Vagina (tissue), 2 donors: ENCODE measurements at regions not wholly inside any gene's neighbourhood (a gene's known extent, or its start where the extent isn't known, plus 50 kb on each side); places are given as distances from the start of the nearest gene placed in this dataset.

Source experiments
- DNase-seq, 2 donors: peaks; one replicate each; pipeline ENCODE4 v3.0.0-alpha.2; 2017; ENCODE audit errors: extremely low spot score in 2 of 2
- H3K27ac ChIP-seq: fragments of 200-600 bp; sonication (generic); one replicate; pipeline ENCODE4 v1.5.1; 2019
- H3K27me3 ChIP-seq: fragments of 200-600 bp; sonication (generic); one replicate; pipeline ENCODE4 v1.5.1; 2019
- H3K36me3 ChIP-seq, 2 donors: fragments of 200-600 bp; sonication (generic); one replicate each; pipeline ENCODE4 v1.5.1; 2017 to 2019
- H3K4me1 ChIP-seq: fragments of 200-600 bp; sonication (generic); one replicate; pipeline ENCODE4 v1.5.1; 2019
- H3K4me3 ChIP-seq, 2 donors: fragments of 200-600 bp; sonication (generic); 1 replicate in 1 of 2; 2 replicates in 1 of 2; pipeline ENCODE4 v1.5.1; 2016 to 2019
- H3K9me3 ChIP-seq: fragments of 200-600 bp; sonication (generic); one replicate; pipeline ENCODE4 v1.5.1; 2019
- POLR2A ChIP-seq, 2 donors: fragments of 450-650 bp; IDR thresholded peaks; one replicate each; pipeline ENCODE4 v1.6.1; 2017; ENCODE audit warnings: antibody characterized with exemption in 2 of 2, mild to moderate bottlenecking in 2 of 2, moderate library complexity in 2 of 2
- POLR2AphosphoS5 ChIP-seq, 2 donors: sonication (generic); formaldehyde crosslinking; IDR thresholded peaks; one replicate each; pipeline ENCODE4 v1.9.0; 2017; ENCODE audit warnings: antibody characterized with exemption in 2 of 2, mild to moderate bottlenecking in 2 of 2, low read depth in 1 of 2; ENCODE audit not compliant: insufficient read depth in 1 of 2
- intact Hi-C: fragments of 100-400 bp; cut with DNase I; formaldehyde crosslinking; loops from one replicate; pipeline ENCODE4 v1.15.1; 2023
- TF ChIP-seq, protein P1 (sequence below), 3 experiments: fragments of 450-650 bp in 2 of 3; fragments of 200-600 bp in 1 of 3; sonication (generic) in 1 of 3; IDR thresholded peaks; one replicate each; pipeline ENCODE4 v1.5.1; 2017 to 2019; ENCODE audit warnings: antibody characterized with exemption in 3 of 3, mild to moderate bottlenecking in 2 of 3, moderate library complexity in 2 of 3

DNA sequence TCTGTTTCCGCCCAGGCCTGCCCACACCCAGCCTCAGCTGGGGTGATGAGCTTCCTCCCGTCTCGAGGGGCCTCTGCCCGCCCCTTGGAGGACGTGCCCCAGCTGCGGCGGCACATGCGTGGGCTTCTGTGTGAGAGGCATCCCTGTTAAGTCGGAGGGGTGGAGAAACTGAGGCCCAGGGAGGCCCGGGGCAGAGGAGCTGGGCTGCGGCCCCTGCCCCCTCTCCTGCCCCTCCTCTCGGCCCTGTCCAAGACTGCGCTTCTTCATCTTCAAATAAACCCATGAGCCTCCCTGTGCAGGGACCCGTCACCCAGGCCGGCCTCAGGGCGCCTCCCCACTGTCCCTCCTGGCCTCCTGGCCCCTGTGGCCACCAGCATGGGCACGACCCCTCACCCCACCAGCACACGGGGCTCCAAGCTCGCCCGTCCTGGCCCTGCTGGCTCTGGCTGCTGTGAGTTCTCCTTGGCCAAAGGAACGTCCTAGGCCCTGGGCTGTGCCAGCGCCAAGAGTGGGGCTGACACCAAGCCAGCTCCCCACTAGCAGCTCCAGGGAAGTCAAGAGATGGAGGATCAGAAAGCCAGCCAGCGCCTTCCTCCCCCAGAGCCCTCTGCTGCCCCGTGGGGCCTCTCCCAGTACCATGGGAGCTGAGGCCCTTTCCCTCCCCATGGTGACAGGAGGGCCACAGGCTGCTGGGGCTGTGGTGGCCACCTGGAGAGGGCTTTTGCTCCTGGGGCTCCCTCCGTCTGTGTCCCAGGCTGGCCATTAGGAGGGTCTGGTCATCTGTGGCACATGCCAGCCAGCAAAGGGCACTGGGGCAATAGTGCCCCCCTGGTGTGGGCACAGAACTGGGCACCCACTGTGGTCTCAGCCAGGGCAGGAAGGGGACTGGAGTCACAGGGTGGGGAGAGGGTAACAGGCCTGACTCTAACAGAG, 180.4 kb downstream of the KIF26A start:
- intact Hi-C loops, result no loop called here
- Histone ChIP-seq H3K9me3 (no peaks in the 10 kb centered on the region), H3K27ac (no peak overlapping the region), H3K27me3 (no peaks in the 10 kb centered on the region), H3K4me3 (no peak overlapping the region), H3K36me3 (no peaks in the 10 kb centered on the region), H3K4me1 (no peaks in the 10 kb centered on the region)
- no peak for TF ChIP-seq POLR2AphosphoS5 (IDR thresholded peaks at IDR 0.05; ENCODE audit: insufficient read depth in 1 of 2, low read depth in 1 of 2)
- TF ChIP-seq POLR2A (IDR thresholded peaks at IDR 0.05), result no peak
- TF ChIP-seq, protein P1, sequence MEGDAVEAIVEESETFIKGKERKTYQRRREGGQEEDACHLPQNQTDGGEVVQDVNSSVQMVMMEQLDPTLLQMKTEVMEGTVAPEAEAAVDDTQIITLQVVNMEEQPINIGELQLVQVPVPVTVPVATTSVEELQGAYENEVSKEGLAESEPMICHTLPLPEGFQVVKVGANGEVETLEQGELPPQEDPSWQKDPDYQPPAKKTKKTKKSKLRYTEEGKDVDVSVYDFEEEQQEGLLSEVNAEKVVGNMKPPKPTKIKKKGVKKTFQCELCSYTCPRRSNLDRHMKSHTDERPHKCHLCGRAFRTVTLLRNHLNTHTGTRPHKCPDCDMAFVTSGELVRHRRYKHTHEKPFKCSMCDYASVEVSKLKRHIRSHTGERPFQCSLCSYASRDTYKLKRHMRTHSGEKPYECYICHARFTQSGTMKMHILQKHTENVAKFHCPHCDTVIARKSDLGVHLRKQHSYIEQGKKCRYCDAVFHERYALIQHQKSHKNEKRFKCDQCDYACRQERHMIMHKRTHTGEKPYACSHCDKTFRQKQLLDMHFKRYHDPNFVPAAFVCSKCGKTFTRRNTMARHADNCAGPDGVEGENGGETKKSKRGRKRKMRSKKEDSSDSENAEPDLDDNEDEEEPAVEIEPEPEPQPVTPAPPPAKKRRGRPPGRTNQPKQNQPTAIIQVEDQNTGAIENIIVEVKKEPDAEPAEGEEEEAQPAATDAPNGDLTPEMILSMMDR (IDR thresholded peaks at IDR 0.05), result no peak
- no peak for DNase-seq

DNA sequence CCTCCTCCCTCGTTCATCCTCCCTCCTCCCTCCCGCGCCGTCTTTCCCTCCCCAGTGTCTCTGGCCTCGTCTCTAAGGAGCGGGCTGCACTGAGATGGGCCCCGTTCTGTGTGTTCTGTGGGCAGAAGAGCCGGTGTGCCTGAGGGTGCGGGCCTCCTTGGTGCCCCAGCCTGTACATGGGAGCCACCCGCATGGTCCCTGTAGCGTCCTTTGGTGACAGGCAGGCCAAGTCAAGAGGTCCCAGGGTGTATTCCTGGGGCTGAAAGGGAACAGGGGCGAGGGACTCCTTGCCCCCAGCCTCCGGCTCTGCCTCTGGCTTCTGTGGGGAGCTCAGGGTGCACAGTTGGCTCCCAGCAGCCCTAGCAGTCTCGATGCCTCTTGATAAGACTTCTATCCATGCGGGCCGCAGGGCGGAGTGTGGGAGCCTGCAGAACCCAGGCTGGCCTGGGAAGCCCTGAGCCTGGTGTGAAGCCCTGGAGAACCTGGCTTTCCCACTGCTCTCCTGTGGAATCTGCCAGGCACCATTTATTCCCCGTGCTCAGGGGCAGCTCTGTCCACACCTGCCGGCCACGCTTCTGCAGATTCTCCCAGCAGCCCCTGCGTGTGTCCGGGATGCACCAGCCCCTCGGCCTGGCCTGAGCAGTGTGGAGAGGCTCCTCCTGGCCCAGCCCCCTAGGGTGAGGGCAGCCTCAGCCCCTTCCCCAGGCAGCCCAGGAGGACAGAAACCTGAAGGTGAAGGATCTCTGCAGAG, 181.3 kb downstream of the KIF26A start:
- H3K27ac ChIP-seq, result no peak overlapping the region

DNA sequence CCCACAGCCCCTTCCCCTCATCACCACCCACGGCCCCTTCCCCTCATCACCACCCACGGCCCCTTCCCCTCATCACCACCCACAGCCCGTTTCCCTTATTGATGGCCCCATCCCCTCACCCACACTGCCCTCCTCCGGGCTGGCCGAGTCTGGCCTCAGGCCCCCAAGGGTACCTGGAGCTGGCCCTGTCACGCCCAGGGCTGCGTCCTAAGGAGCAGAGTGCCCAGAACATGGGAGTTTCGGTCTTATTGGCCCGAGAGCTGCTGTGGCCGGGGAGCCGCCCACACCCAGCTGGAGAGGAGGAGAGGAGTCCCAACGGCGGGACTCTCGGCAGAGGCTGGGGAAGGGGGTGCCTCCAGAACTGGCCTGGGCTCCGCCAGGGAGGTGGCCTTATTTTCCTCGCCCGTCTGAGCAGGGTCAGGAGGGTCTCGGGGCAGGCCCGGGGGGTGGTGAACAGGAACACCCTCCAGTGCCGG, 182.3 kb downstream of the KIF26A start:
- intact Hi-C loops, result no loop called here
- DNase-seq, result no peak
- TF ChIP-seq POLR2AphosphoS5 (IDR thresholded peaks at IDR 0.05; ENCODE audit: insufficient read depth in 1 of 2, low read depth in 1 of 2) (no peak), POLR2A (IDR thresholded peaks at IDR 0.05) (no peak)
- TF ChIP-seq, protein P1 (IDR thresholded peaks at IDR 0.05), result no peak

More for the DNA sequence above, 181.3 kb downstream of the KIF26A start:
- Histone ChIP-seq H3K4me1 (no peaks in the 10 kb centered on the region), H3K36me3 (no peaks in the 10 kb centered on the region), H3K9me3 (no peaks in the 10 kb centered on the region), H3K4me3 (no peak overlapping the region), H3K27me3 (no peaks in the 10 kb centered on the region)
- intact Hi-C loops, result no loop called here
- no peak for TF ChIP-seq POLR2AphosphoS5 (IDR thresholded peaks at IDR 0.05; ENCODE audit: insufficient read depth in 1 of 2, low read depth in 1 of 2)
- TF ChIP-seq, protein P1 (IDR thresholded peaks at IDR 0.05), result no peak
- TF ChIP-seq POLR2A (IDR thresholded peaks at IDR 0.05), result no peak
- no peak for DNase-seq

DNA sequence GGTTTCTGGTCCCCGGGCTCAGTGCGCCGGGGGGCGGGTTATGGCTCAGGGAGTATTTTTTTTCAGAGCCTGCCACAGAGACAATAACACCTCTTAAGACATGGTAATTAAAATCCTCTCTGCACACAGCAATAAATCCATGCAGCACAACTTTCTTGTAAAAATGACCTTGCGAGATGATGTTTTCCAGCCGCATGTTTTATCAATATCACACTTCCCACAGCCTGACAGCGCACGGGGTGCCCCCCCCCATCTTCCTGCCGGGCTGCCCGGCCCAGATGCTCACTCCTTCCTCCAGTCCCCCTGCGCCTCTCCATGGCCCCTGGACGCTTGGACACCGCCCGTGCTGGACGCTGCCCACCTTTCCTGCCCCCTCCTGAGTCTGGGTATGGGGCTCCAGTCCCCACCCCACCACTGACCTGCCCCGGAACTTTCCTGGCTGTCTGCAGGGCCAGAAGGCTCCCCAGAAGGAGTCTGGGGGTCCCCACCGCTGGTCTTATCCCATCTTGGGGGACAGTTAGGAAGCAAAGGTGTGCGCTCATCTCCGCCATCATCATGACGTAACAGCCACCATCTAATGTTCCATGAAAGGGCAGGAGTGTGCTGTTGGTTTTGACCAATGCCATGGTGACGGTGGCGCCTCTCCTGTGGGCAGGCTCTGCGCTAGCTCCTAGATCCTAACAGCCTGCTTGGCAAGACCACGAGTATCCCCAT, 182.9 kb downstream of the KIF26A start:
- H3K27ac ChIP-seq, result no peak overlapping the region
- TF ChIP-seq POLR2A (IDR thresholded peaks at IDR 0.05) (no peak), POLR2AphosphoS5 (IDR thresholded peaks at IDR 0.05; ENCODE audit: insufficient read depth in 1 of 2, low read depth in 1 of 2) (no peak)
- TF ChIP-seq, protein P1 (IDR thresholded peaks at IDR 0.05), result no peak
- no peak overlapping the region for H3K4me3 ChIP-seq
- no peaks in the 10 kb centered on the region for H3K36me3 ChIP-seq
- no peaks in the 10 kb centered on the region for H3K9me3 ChIP-seq
- H3K4me1 ChIP-seq, result no peaks in the 10 kb centered on the region
- no peak for DNase-seq
- no peaks in the 10 kb centered on the region for H3K27me3 ChIP-seq
- intact Hi-C loops, result no loop called here

More for the DNA sequence above, 182.3 kb downstream of the KIF26A start:
- H3K4me1 ChIP-seq, result no peaks in the 10 kb centered on the region
- no peak overlapping the region for H3K4me3 ChIP-seq
- H3K27ac ChIP-seq, result no peak overlapping the region
- no peaks in the 10 kb centered on the region for H3K9me3 ChIP-seq
- no peaks in the 10 kb centered on the region for H3K27me3 ChIP-seq
- no peaks in the 10 kb centered on the region for H3K36me3 ChIP-seq
